HFF-Myc (cell line): ENCODE measurements at regions not wholly inside any gene's neighbourhood (a gene's known extent, or its start where the extent isn't known, plus 50 kb on each side); places are given as distances from the start of the nearest gene placed in this dataset.

ENCODE experiments used
- DNase-seq: peaks from one replicate; pipeline ENCODE4 v3.0.0-alpha.2; 2011; ENCODE audit warnings: low read depth; ENCODE audit errors: extremely low read depth
- H3K4me3 ChIP-seq: replicated peaks from 2 replicates; pipeline ENCODE4 v1.5.1; 2011; ENCODE audit warnings: low read depth, mild to moderate bottlenecking, control low read depth, low read length
- TF ChIP-seq, protein P1 (sequence below): IDR thresholded peaks from 2 replicates; pipeline ENCODE4 v1.5.1; 2012; ENCODE audit warnings: mild to moderate bottlenecking, low read depth, low read length, control low read depth; ENCODE audit errors: missing control alignments

DNA sequence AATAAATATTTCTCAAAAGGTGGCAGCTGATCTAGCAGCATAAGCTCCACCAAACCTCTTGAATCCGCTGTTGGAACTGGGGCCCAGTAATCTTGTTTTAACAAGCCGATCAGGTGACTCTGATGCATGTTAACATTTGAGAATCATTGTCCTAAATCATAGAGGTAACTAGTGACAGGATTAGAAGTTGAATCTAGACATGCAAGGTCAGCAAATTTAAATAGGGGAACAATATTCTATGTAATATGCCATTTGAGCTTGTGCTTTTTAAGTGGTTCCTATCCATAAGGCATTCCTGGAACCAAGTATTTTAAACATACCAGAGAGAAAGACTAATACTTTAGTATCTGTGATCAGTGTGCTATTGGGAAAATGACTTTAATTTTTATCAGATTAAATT, 412.8 kb downstream of the PYDC2 start:
- TF ChIP-seq, protein P1, sequence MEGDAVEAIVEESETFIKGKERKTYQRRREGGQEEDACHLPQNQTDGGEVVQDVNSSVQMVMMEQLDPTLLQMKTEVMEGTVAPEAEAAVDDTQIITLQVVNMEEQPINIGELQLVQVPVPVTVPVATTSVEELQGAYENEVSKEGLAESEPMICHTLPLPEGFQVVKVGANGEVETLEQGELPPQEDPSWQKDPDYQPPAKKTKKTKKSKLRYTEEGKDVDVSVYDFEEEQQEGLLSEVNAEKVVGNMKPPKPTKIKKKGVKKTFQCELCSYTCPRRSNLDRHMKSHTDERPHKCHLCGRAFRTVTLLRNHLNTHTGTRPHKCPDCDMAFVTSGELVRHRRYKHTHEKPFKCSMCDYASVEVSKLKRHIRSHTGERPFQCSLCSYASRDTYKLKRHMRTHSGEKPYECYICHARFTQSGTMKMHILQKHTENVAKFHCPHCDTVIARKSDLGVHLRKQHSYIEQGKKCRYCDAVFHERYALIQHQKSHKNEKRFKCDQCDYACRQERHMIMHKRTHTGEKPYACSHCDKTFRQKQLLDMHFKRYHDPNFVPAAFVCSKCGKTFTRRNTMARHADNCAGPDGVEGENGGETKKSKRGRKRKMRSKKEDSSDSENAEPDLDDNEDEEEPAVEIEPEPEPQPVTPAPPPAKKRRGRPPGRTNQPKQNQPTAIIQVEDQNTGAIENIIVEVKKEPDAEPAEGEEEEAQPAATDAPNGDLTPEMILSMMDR = no peak
- H3K4me3 ChIP-seq = no peak overlapping the region
- DNase-seq = no peak

- no peak for DNase-seq
- no peak overlapping the region for H3K4me3 ChIP-seq
- TF ChIP-seq, protein P1 = no peak
Observed at GRCh38 chr3:191882289-191882688, 421.3 kb downstream of the PYDC2 start.

DNA sequence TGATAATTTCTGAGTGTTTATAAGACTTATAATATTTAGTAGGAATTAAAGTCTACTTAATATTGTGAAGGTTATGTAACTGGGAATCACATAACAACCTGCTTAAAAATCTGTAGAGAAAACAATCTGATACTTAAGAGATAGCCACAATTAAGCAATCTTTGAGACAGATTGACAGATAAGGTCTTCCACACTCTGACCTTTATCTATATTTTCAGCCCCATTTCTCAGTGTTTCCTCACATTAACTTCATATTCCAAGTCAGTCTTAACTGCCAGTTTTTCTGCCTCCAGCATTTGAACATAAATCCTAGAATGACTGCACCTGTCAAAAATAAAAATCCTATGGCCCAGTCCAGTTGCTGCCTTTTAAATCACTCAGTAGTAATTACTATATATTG, 423.2 kb downstream of the PYDC2 start:
- no peak overlapping the region for H3K4me3 ChIP-seq
- TF ChIP-seq, protein P1 = no peak
- DNase-seq = no peak

DNA sequence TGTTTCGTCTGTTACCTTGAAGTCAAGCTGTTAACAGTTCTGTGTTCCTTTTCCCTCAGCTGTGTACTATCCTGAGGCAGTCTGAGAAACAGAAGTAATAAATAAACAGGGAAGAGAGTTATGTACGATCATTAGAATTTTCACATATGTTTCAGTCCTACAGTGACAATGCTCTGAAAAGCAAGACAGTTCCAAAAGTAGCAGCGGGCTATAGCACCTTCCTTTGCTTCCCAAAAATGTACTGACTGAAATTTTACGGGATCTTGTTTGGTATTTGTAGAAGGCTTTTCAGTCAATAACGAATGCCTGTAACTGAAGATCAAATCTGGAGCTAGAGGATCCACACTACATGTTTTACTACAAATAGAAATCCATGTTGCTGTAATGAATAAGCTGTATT, 428.1 kb downstream of the PYDC2 start:
- no peak for DNase-seq
- TF ChIP-seq, protein P1 = no peak
- H3K4me3 ChIP-seq = no peak overlapping the region

- no peak overlapping the region for H3K4me3 ChIP-seq
- DNase-seq = no peak
- TF ChIP-seq, protein P1 = no peak
Observed at GRCh38 chr3:191889756-191890155, 428.8 kb downstream of the PYDC2 start.

- TF ChIP-seq, protein P1 = no peak
- no peak overlapping the region for H3K4me3 ChIP-seq
- no peak for DNase-seq
Observed at GRCh38 chr3:191894406-191894805, 433.4 kb downstream of the PYDC2 start.

- H3K4me3 ChIP-seq = no peak overlapping the region
- TF ChIP-seq, protein P1 = no peak
- no peak for DNase-seq
Observed at GRCh38 chr3:191901741-191902140, 440.8 kb downstream of the PYDC2 start.
